Nephron (organoid): ENCODE measurements at regions not wholly inside any gene's neighbourhood (a gene's known extent, or its start where the extent isn't known, plus 50 kb on each side); places are given as distances from the start of the nearest gene placed in this dataset.

ENCODE experiments used
- H3K27ac Mint-ChIP-seq, 3 experiments: 2 replicates each; pipeline ENCODE4 v1.8.0; 2020; ENCODE audit warnings: mixed read lengths in 3 of 3, mild to moderate bottlenecking in 2 of 3, moderate library complexity in 1 of 3
- H3K27me3 Mint-ChIP-seq: 2 replicates; pipeline ENCODE4 v1.8.0; 2021; ENCODE audit warnings: low read depth, mild to moderate bottlenecking, moderate library complexity, mixed read lengths
- H3K36me3 Mint-ChIP-seq: 2 replicates; pipeline ENCODE4 v1.8.0; 2020; ENCODE audit warnings: low read depth, mixed read lengths
- H3K4me1 Mint-ChIP-seq: 2 replicates; pipeline ENCODE4 v1.8.0; 2020; ENCODE audit warnings: mixed read lengths
- H3K4me3 Mint-ChIP-seq, 3 experiments: 2 replicates each; pipeline ENCODE4 v1.8.0; 2020; ENCODE audit warnings: mild to moderate bottlenecking in 3 of 3, mixed read lengths in 3 of 3, moderate library complexity in 2 of 3
- H3K9me3 Mint-ChIP-seq: 2 replicates; pipeline ENCODE4 v1.8.0; 2020; ENCODE audit warnings: mixed read lengths
- TF ChIP-seq, protein P1 (sequence below), 3 experiments: fragments of 200-600 bp; sonication (generic); IDR thresholded peaks; one replicate each; pipeline ENCODE4 v1.5.0; 2021; ENCODE audit warnings: antibody characterized with exemption in 3 of 3; ENCODE audit not compliant: unreplicated experiment in 3 of 3

DNA sequence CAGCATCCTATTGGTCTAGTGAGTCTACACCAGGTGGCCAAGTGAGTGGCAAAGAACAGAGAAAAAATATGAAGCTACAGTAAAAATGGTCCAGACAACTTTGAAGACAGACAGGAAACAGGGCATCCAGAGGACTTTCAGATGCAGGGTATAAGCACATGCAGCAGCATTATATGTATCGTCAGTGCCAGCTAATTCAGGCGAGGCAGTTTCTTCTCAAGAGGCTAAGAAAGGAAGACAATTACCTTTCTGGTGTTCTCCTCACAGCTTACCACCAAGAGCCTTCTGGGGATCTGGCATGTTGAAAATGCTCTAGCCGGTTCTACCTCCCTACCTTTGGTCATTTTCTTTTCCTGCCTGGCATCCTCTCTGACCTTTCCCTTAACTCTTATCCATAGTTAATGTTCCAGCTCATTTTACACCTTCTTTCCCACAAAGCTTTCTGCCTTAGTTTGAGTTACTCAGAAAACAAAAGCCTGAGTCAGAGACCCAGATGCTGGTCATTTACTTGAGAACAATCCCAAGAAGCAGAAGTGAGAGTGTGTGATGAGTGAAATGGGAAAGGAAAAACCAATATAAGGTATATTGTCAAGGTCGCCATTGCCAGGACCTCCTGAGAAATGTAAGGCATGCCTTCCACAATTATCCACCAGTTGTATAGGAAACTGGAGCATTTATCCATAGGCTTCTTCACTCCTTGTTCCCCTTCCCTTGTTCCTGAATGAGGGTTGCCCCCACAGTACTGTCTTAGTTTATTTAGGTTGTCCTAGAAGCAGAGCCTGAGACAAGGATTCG, 444.1 kb downstream of the PLPP3 start:
- TF ChIP-seq, protein P1, sequence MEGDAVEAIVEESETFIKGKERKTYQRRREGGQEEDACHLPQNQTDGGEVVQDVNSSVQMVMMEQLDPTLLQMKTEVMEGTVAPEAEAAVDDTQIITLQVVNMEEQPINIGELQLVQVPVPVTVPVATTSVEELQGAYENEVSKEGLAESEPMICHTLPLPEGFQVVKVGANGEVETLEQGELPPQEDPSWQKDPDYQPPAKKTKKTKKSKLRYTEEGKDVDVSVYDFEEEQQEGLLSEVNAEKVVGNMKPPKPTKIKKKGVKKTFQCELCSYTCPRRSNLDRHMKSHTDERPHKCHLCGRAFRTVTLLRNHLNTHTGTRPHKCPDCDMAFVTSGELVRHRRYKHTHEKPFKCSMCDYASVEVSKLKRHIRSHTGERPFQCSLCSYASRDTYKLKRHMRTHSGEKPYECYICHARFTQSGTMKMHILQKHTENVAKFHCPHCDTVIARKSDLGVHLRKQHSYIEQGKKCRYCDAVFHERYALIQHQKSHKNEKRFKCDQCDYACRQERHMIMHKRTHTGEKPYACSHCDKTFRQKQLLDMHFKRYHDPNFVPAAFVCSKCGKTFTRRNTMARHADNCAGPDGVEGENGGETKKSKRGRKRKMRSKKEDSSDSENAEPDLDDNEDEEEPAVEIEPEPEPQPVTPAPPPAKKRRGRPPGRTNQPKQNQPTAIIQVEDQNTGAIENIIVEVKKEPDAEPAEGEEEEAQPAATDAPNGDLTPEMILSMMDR (IDR thresholded peaks at IDR 0.05; ENCODE audit: unreplicated experiment in 3 of 3) = no peak
- peaks cover 7% of the 10 kb centered on the region for H3K27me3 Mint-ChIP-seq
- no peaks in the 10 kb centered on the region for H3K36me3 Mint-ChIP-seq
- no peak overlapping the region for H3K27ac Mint-ChIP-seq
- peaks cover 25% of the 10 kb centered on the region for H3K4me1 Mint-ChIP-seq
- no peak overlapping the region for H3K4me3 Mint-ChIP-seq
- H3K9me3 Mint-ChIP-seq = no peaks in the 10 kb centered on the region

DNA sequence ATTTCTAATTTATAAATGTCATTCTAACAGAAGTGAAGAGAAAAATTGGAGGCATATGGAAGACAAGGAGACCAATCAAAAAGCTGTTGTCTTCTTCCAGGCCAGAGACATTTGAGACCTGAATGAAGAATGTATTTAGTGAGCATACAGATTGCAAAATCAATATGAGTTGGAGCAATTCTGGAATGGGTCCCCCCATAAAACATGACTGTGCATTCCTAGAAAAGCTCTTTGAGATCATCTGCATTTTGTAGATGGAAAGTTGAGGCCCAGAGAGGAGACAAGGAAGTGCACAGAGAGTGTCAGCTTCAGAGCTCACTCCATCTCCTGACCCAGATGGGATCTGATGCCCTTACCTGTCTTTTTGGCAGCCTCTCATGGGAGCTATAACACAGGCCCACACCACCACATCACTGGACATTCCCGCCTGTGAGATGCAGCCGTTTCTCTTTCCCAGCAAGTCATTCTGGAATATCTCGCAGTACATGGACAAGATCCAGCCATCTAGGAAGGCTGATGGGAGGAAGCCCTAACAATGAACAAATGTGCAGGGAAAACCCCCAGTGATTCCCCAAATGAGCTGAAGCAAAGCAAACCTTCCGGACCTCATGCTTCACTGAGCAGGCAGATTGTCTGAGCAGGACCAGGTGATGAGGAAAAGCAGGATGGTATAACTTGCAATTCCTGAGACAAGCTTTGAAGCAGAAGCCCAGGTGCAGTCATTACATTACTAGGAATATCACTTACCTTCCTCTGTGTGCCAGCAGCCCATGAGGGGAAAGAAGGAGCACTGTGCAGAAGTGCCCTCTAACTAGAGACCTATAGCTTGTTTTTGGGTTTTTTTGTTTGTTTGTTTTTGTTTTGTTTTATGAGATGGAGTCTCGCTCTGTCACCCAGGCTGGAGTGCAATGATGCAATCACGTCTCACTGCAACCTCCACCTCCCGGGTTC, 445.6 kb downstream of the PLPP3 start:
- Mint-ChIP-seq H3K27me3 (peaks cover 7% of the 10 kb centered on the region), H3K4me3 (no peak overlapping the region)

DNA sequence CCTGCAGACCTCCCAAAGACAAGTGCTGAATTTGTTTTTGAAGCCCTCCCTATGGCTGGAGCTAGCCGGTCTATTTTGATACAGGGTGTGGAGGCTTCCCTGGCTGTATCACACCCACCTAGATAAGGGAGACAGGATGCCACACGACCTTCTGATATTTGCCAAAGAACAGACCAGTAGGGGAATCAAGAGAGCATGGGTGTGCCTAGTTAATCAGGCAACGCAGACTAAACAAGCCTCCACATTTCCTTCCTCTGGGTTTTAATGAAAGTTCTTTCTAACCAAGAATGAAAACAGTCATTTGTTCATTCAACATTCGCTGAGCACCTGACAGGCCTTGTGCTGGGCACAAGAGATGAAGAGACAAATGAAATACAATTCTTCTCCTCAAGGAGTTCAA, 446.8 kb downstream of the PLPP3 start:
- Mint-ChIP-seq H3K4me1 (peaks cover 8% of the 10 kb centered on the region), H3K36me3 (no peaks in the 10 kb centered on the region), H3K27ac (no peak overlapping the region)

More for the DNA sequence above, 445.6 kb downstream of the PLPP3 start:
- H3K4me1 Mint-ChIP-seq = peaks cover 18% of the 10 kb centered on the region
- H3K9me3 Mint-ChIP-seq = no peaks in the 10 kb centered on the region
- H3K36me3 Mint-ChIP-seq = no peaks in the 10 kb centered on the region
- no peak overlapping the region for H3K27ac Mint-ChIP-seq
- TF ChIP-seq, protein P1 (IDR thresholded peaks at IDR 0.05; ENCODE audit: unreplicated experiment in 3 of 3) = no peak

DNA sequence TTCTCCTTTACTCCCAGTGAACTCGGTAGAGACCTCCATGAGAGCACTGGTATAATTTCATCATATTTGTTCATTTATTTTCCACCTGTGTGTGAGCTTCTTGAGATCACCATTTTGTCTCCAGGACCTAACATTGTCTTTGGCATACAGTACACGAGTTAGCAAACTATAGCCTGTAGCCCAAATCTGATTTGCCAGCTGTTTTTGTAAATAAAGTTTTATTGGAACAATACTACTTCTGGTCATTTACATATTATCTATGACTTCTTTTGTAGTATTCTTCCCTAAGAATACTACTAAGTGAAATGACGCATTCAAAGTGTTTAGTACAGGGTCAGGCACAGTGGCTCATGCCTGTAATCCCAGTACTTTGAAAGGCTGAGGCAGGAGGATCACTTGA, 449.5 kb downstream of the PLPP3 start:
- no peaks in the 10 kb centered on the region for H3K36me3 Mint-ChIP-seq
- peaks cover 2% of the 10 kb centered on the region for H3K27me3 Mint-ChIP-seq
- TF ChIP-seq, protein P1 (IDR thresholded peaks at IDR 0.05; ENCODE audit: unreplicated experiment in 3 of 3) = no peak
- peaks cover 22% of the 10 kb centered on the region for H3K9me3 Mint-ChIP-seq
- no peak overlapping the region for H3K27ac Mint-ChIP-seq
- no peak overlapping the region for H3K4me3 Mint-ChIP-seq
- no peaks in the 10 kb centered on the region for H3K4me1 Mint-ChIP-seq

More for the DNA sequence above, 446.8 kb downstream of the PLPP3 start:
- Mint-ChIP-seq H3K27me3 (peaks cover 7% of the 10 kb centered on the region), H3K9me3 (peaks cover 5% of the 10 kb centered on the region), H3K4me3 (no peak overlapping the region)
- TF ChIP-seq, protein P1 (IDR thresholded peaks at IDR 0.05; ENCODE audit: unreplicated experiment in 3 of 3) = no peak

DNA sequence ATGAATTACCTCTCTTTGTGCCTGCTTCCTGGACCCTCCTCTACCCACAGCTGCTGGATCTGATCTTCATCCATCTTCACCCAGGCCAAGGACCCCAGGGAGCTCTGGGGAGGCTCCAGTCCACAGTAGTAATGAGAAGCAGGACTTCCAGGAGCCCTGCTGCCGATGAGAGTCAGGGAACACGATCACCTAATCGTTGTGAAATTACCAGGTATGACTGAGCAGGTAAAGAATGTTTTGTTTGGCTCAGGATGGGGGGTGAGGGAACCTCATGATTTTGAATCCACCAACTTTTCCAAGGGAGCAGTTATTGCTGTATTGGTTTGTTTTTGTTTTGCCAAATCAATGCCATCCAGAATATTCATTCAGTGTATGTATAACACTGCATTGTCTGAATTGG, 454.0 kb downstream of the PLPP3 start:
- H3K4me3 Mint-ChIP-seq = no peak overlapping the region
- TF ChIP-seq, protein P1 (IDR thresholded peaks at IDR 0.05; ENCODE audit: unreplicated experiment in 3 of 3) = no peak
- H3K27ac Mint-ChIP-seq = no peak overlapping the region
- H3K4me1 Mint-ChIP-seq = no peaks in the 10 kb centered on the region
- peaks cover 9% of the 10 kb centered on the region for H3K36me3 Mint-ChIP-seq
- H3K9me3 Mint-ChIP-seq = peaks cover 48% of the 10 kb centered on the region
- no peaks in the 10 kb centered on the region for H3K27me3 Mint-ChIP-seq
